ENCODE measurements at regions not wholly inside any gene's neighbourhood (a gene's known extent, or its start where the extent isn't known, plus 50 kb on each side); places are given as distances from the start of the nearest gene placed in this dataset.

GRCh38 chr11:90744169-90744568, 521.3 kb upstream of the CHORDC1 start:
- H3K9ac ChIP-seq (ENCODE audit: low read length in 5 of 5) = no peak overlapping the region
- H3K27ac ChIP-seq (ENCODE audit: low read depth, low read length) = no peak overlapping the region
- H3K4me1 ChIP-seq (ENCODE audit: control insufficient read depth in 5 of 5, insufficient read depth in 5 of 5, low read length in 5 of 5) = no peaks in the 10 kb centered on the region

GRCh38 chr11:90738799-90739198, 516.0 kb upstream of the CHORDC1 start:
- Histone ChIP-seq H3K36me3 (ENCODE audit: control insufficient read depth in 5 of 5, insufficient read depth in 5 of 5, low read length in 5 of 5) (no peaks in the 10 kb centered on the region), H3K4me1 (ENCODE audit: control insufficient read depth in 5 of 5, insufficient read depth in 5 of 5, low read length in 5 of 5) (peaks cover 0 to 7% (median 0%) of the 10 kb centered on the region in 5 donors), H3K9ac (ENCODE audit: low read length in 5 of 5) (no peak overlapping the region), H3K9me3 (ENCODE audit: control insufficient read depth in 5 of 5, low read length in 5 of 5) (no peaks in the 10 kb centered on the region), H3K4me3 (ENCODE audit: low read depth in 1 of 5, low read length in 5 of 5) (no peak overlapping the region), H3K27ac (ENCODE audit: low read depth, low read length) (no peak overlapping the region), H3K27me3 (ENCODE audit: control insufficient read depth in 5 of 5, insufficient read depth in 4 of 5, low read length in 5 of 5) (no peaks in the 10 kb centered on the region)

More at GRCh38 chr11:90744169-90744568, 521.3 kb upstream of the CHORDC1 start:
- Histone ChIP-seq H3K9me3 (ENCODE audit: control insufficient read depth in 5 of 5, low read length in 5 of 5) (peaks cover 0 to 10% (median 8%) of the 10 kb centered on the region in 5 donors), H3K36me3 (ENCODE audit: control insufficient read depth in 5 of 5, insufficient read depth in 5 of 5, low read length in 5 of 5) (no peaks in the 10 kb centered on the region), H3K27me3 (ENCODE audit: control insufficient read depth in 5 of 5, insufficient read depth in 4 of 5, low read length in 5 of 5) (no peaks in the 10 kb centered on the region), H3K4me3 (ENCODE audit: low read depth in 1 of 5, low read length in 5 of 5) (no peak overlapping the region)

DNA sequence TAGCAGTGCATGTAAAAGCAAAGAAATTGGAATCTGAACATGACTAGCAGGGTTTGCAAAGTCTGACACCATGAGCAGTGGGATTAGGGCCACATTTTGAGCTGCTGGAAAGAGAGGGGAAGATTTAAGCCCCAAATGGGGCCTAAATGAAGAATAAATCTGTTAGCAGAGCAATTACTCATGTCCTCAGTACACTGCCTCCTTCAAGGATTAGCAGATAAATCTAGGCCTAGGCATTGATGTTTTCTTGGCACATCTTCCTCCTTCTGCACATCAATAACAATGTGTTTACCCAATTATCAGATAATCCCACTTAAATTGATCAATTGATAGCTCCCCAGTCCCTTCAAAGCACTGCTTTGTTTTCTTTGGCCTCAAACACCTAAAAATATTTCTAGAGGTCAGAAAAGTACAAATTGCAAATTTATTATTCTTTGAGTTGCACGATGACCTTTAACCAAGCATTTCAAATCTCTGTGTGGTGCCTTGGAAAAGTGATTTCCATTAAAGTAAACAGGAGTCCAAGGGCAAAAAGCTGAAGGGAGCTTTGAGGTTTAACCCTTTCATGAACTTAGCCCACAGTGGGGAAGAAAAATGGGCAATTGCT, 514.7 kb upstream of the CHORDC1 start:
- no peak overlapping the region for H3K9ac ChIP-seq (ENCODE audit: low read length in 5 of 5)
- H3K27ac ChIP-seq (ENCODE audit: low read depth, low read length) = no peak overlapping the region
- no peaks in the 10 kb centered on the region for H3K27me3 ChIP-seq (ENCODE audit: control insufficient read depth in 5 of 5, insufficient read depth in 4 of 5, low read length in 5 of 5)
- H3K9me3 ChIP-seq (ENCODE audit: control insufficient read depth in 5 of 5, low read length in 5 of 5) = no peaks in the 10 kb centered on the region
- H3K4me1 ChIP-seq (ENCODE audit: control insufficient read depth in 5 of 5, insufficient read depth in 5 of 5, low read length in 5 of 5) = peaks cover 0 to 7% (median 0%) of the 10 kb centered on the region in 5 donors
- H3K36me3 ChIP-seq (ENCODE audit: control insufficient read depth in 5 of 5, insufficient read depth in 5 of 5, low read length in 5 of 5) = no peaks in the 10 kb centered on the region
- H3K4me3 ChIP-seq (ENCODE audit: low read depth in 1 of 5, low read length in 5 of 5) = no peak overlapping the region

DNA sequence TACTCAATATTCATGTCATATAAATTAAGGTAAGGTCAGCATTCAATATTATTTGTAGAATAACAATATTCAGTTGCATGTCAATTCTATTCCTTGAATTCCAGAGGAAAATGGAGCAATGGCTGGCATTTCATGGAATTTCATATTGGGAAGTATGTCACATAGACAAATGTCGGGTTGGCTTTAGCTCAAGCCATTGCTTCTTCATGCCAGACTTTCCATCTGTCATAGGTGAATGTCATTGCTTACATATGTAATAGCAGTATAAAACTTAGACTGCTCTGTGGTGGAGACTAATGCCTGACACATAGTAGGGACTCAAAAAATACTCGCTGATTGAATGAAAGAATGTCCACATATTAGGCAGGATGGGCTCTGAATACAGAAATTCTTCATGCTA, 509.6 kb upstream of the CHORDC1 start:
- Histone ChIP-seq H3K9me3 (ENCODE audit: control insufficient read depth in 5 of 5, low read length in 5 of 5) (no peaks in the 10 kb centered on the region), H3K4me3 (ENCODE audit: low read depth in 1 of 5, low read length in 5 of 5) (no peak overlapping the region)

GRCh38 chr11:90723475-90723874, 500.6 kb upstream of the CHORDC1 start:
- Histone ChIP-seq H3K27me3 (ENCODE audit: control insufficient read depth in 5 of 5, insufficient read depth in 4 of 5, low read length in 5 of 5) (no peaks in the 10 kb centered on the region), H3K4me1 (ENCODE audit: control insufficient read depth in 5 of 5, insufficient read depth in 5 of 5, low read length in 5 of 5) (no peaks in the 10 kb centered on the region), H3K4me3 (ENCODE audit: low read depth in 1 of 5, low read length in 5 of 5) (no peak overlapping the region), H3K9ac (ENCODE audit: low read length in 5 of 5) (no peak overlapping the region), H3K36me3 (ENCODE audit: control insufficient read depth in 5 of 5, insufficient read depth in 5 of 5, low read length in 5 of 5) (no peaks in the 10 kb centered on the region), H3K27ac (ENCODE audit: low read depth, low read length) (no peak overlapping the region), H3K9me3 (ENCODE audit: control insufficient read depth in 5 of 5, low read length in 5 of 5) (peaks cover 0 to 5% (median 2%) of the 10 kb centered on the region in 5 donors)

More for the DNA sequence above, 509.6 kb upstream of the CHORDC1 start:
- Histone ChIP-seq H3K27me3 (ENCODE audit: control insufficient read depth in 5 of 5, insufficient read depth in 4 of 5, low read length in 5 of 5) (no peaks in the 10 kb centered on the region), H3K4me1 (ENCODE audit: control insufficient read depth in 5 of 5, insufficient read depth in 5 of 5, low read length in 5 of 5) (peaks cover 0 to 3% (median 0%) of the 10 kb centered on the region in 5 donors), H3K36me3 (ENCODE audit: control insufficient read depth in 5 of 5, insufficient read depth in 5 of 5, low read length in 5 of 5) (no peaks in the 10 kb centered on the region), H3K27ac (ENCODE audit: low read depth, low read length) (no peak overlapping the region), H3K9ac (ENCODE audit: low read length in 5 of 5) (no peak overlapping the region)

DNA sequence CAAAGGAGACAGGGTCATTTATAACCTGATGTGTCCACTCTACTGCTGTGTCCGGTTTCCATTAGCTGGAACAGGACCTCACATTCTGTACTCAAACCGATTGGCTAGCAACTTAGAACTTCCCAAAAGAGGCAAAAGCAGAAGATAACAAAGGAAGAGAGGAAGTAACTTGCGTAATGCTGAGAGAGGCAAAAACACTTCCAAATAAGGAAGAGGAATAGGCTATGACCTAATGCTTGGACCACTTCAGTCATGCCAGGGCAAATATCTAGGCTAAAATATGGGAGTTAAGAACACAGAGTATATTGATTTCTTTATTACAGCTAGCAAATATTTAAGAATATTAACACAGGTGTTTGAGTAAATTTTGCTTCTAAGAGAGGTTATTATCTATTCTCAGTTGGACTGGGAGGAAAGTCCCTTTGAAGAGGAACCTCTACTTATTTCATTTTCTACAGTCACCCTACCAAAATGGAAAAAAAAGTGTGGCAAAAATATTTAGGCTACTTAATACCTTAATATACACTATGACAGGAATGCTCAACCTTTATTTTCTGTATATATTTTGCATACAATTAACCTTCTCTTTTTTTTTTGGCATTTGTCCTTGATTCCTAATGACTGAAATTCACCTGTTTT, 499.8 kb upstream of the CHORDC1 start:
- H3K4me1 ChIP-seq (ENCODE audit: control insufficient read depth in 5 of 5, insufficient read depth in 5 of 5, low read length in 5 of 5) = no peaks in the 10 kb centered on the region
- no peaks in the 10 kb centered on the region for H3K27me3 ChIP-seq (ENCODE audit: control insufficient read depth in 5 of 5, insufficient read depth in 4 of 5, low read length in 5 of 5)
- H3K36me3 ChIP-seq (ENCODE audit: control insufficient read depth in 5 of 5, insufficient read depth in 5 of 5, low read length in 5 of 5) = no peaks in the 10 kb centered on the region
- H3K4me3 ChIP-seq (ENCODE audit: low read depth in 1 of 5, low read length in 5 of 5) = no peak overlapping the region
- H3K27ac ChIP-seq (ENCODE audit: low read depth, low read length) = no peak overlapping the region
- peaks cover 0 to 5% (median 2%) of the 10 kb centered on the region in 5 donors for H3K9me3 ChIP-seq (ENCODE audit: control insufficient read depth in 5 of 5, low read length in 5 of 5)
- H3K9ac ChIP-seq (ENCODE audit: low read length in 5 of 5) = no peak overlapping the region

GRCh38 chr11:90717522-90717921, 494.7 kb upstream of the CHORDC1 start:
- no peak overlapping the region for H3K27ac ChIP-seq (ENCODE audit: low read depth, low read length)
- no peak overlapping the region for H3K9ac ChIP-seq (ENCODE audit: low read length in 5 of 5)

DNA sequence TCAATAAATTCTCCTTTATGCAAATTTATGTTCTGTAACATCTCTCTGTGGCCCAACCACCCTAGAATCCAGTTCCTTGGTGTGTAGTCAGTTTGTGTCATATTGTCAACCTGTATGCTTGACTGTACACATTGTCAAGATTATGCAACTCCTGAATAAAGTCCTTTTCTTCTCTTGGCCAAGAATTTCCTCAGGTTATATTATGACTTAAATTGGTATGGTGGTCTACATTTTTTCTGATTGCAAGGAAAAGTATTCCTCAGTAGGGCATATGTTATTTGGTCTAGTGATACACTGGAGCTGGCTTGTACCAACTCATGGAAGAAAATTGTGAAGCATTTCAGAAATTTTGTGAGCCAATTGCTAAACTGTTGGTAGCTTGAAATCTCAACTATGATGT, 482.8 kb upstream of the CHORDC1 start:
- H3K4me1 ChIP-seq (ENCODE audit: control insufficient read depth in 5 of 5, insufficient read depth in 5 of 5, low read length in 5 of 5) = no peaks in the 10 kb centered on the region
- H3K9me3 ChIP-seq (ENCODE audit: control insufficient read depth in 5 of 5, low read length in 5 of 5) = no peaks in the 10 kb centered on the region
- H3K27me3 ChIP-seq (ENCODE audit: control insufficient read depth in 5 of 5, insufficient read depth in 4 of 5, low read length in 5 of 5) = no peaks in the 10 kb centered on the region
- no peak overlapping the region for H3K9ac ChIP-seq (ENCODE audit: low read length in 5 of 5)
- no peaks in the 10 kb centered on the region for H3K36me3 ChIP-seq (ENCODE audit: control insufficient read depth in 5 of 5, insufficient read depth in 5 of 5, low read length in 5 of 5)
- H3K27ac ChIP-seq (ENCODE audit: low read depth, low read length) = no peak overlapping the region
- H3K4me3 ChIP-seq (ENCODE audit: low read depth in 1 of 5, low read length in 5 of 5) = no peak overlapping the region

More at GRCh38 chr11:90717522-90717921, 494.7 kb upstream of the CHORDC1 start:
- no peak overlapping the region for H3K4me3 ChIP-seq (ENCODE audit: low read depth in 1 of 5, low read length in 5 of 5)
- H3K27me3 ChIP-seq (ENCODE audit: control insufficient read depth in 5 of 5, insufficient read depth in 4 of 5, low read length in 5 of 5) = no peaks in the 10 kb centered on the region
- peaks cover 0 to 11% (median 8%) of the 10 kb centered on the region in 5 donors for H3K9me3 ChIP-seq (ENCODE audit: control insufficient read depth in 5 of 5, low read length in 5 of 5)
- H3K4me1 ChIP-seq (ENCODE audit: control insufficient read depth in 5 of 5, insufficient read depth in 5 of 5, low read length in 5 of 5) = no peaks in the 10 kb centered on the region
- H3K36me3 ChIP-seq (ENCODE audit: control insufficient read depth in 5 of 5, insufficient read depth in 5 of 5, low read length in 5 of 5) = no peaks in the 10 kb centered on the region

DNA sequence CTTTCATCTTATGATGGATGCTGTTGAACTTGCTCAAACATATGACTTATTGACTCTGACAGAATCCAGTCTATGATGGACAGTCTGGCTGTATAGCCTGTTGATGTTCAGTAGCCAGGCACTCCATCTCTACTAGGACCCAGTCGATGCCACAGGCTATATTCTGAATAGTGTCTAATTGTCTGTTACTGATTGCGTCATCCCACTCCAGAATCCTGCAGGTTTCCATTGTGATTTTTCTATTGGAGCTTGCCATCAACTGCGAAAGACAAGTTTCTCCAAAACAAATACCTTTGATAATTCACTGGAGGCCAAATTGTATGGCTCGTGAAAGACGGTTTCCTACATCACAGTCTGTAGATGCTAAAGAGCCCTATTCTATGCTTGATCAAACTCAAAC, 481.7 kb upstream of the CHORDC1 start:
- Histone ChIP-seq H3K27ac (ENCODE audit: low read depth, low read length) (no peak overlapping the region), H3K9me3 (ENCODE audit: control insufficient read depth in 5 of 5, low read length in 5 of 5) (no peaks in the 10 kb centered on the region), H3K4me1 (ENCODE audit: control insufficient read depth in 5 of 5, insufficient read depth in 5 of 5, low read length in 5 of 5) (no peaks in the 10 kb centered on the region), H3K36me3 (ENCODE audit: control insufficient read depth in 5 of 5, insufficient read depth in 5 of 5, low read length in 5 of 5) (no peaks in the 10 kb centered on the region), H3K27me3 (ENCODE audit: control insufficient read depth in 5 of 5, insufficient read depth in 4 of 5, low read length in 5 of 5) (no peaks in the 10 kb centered on the region), H3K9ac (ENCODE audit: low read length in 5 of 5) (no peak overlapping the region), H3K4me3 (ENCODE audit: low read depth in 1 of 5, low read length in 5 of 5) (no peak overlapping the region)

DNA sequence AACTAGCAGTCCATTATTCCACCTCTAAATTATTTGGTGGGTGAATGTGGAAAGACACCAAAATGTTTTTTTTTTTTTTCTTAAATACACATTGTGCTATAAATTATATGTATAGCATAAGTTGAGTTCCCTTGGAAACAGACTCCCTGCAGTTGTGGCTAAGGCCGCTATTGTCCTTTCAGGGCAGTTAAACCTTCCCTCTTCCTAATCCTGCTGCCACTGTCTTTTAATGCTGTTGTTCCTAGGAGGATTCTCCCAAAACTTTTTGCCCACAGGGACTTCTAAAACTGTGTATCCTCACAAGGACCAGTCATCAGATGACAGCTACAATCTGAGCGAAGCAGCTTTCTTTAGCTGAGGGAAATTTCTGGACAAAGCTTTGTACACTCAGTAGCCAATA, 478.9 kb upstream of the CHORDC1 start:
- H3K4me3 ChIP-seq (ENCODE audit: low read depth in 1 of 5, low read length in 5 of 5) = no peak overlapping the region
- H3K9me3 ChIP-seq (ENCODE audit: control insufficient read depth in 5 of 5, low read length in 5 of 5) = no peaks in the 10 kb centered on the region
- no peak overlapping the region for H3K9ac ChIP-seq (ENCODE audit: low read length in 5 of 5)
- H3K27ac ChIP-seq (ENCODE audit: low read depth, low read length) = no peak overlapping the region
- no peaks in the 10 kb centered on the region for H3K36me3 ChIP-seq (ENCODE audit: control insufficient read depth in 5 of 5, insufficient read depth in 5 of 5, low read length in 5 of 5)
- H3K4me1 ChIP-seq (ENCODE audit: control insufficient read depth in 5 of 5, insufficient read depth in 5 of 5, low read length in 5 of 5) = no peaks in the 10 kb centered on the region
- no peaks in the 10 kb centered on the region for H3K27me3 ChIP-seq (ENCODE audit: control insufficient read depth in 5 of 5, insufficient read depth in 4 of 5, low read length in 5 of 5)
